HepG2 (cell line): ENCODE measurements at regions not wholly inside any gene's neighbourhood (a gene's known extent, or its start where the extent isn't known, plus 50 kb on each side); places are given as distances from the start of the nearest gene placed in this dataset.

Experiments used
- ATAC-seq: fragments of 200-7000 bp; cut with Tn5 transposase; 3 replicates; pipeline ENCODE4 v1.9.1; 2020; ENCODE audit warnings: mild to moderate bottlenecking, moderate library complexity
- BruUV-seq: library from RNA; stranded (reverse); fragments of 400-500 nt; replicated peaks from 2 replicates; lab custom pipeline; 2021; lab: Mats Ljungman, UMichigan
- CTCF ChIA-PET: fragments of 300-600 bp; formaldehyde crosslinking; extraction: SDS; loops from one replicate; lab custom pipeline; 2021; ENCODE audit warnings: low total read pairs, inconsistent platforms, low intra/inter-chr PET ratio; lab: Yijun Ruan, JAX
- POLR2A ChIA-PET: fragments of 350-600 bp; sonication (Branson Sonifier 250); formaldehyde crosslinking; loops from one replicate; lab custom pipeline; 2020; ENCODE audit warnings: antibody characterized with exemption, inconsistent platforms; lab: Yijun Ruan, JAX
- DNase-seq: peaks from one replicate; pipeline ENCODE4 v3.0.0-alpha.2; 2015; ENCODE audit warnings: low spot score
- FAIRE-seq: peaks from 3 replicates; lab custom pipeline; 2011; peaks lifted over from hg19 to GRCh38; lab: Jason Lieb, UNC
- H2AFZ ChIP-seq: one replicate; pipeline ENCODE4 v1.6.1; 2011; ENCODE audit warnings: low read length, inconsistent platforms
- H3K27ac ChIP-seq: fragments of 300-600 bp; 3 replicates; pipeline ENCODE4 v1.8.0; 2011; ENCODE audit warnings: mixed run types, mild to moderate bottlenecking, mixed read lengths, low read length, inconsistent platforms; ENCODE audit not compliant: insufficient read depth; ENCODE audit errors: extremely low read length
- H3K27me3 ChIP-seq, 2 experiments: fragments of 200-600 bp in 1 of 2; 2 replicates in 1 of 2; 3 replicates in 1 of 2; pipeline versions ENCODE4 v1.6.0 to v1.8.0; 2011; ENCODE audit warnings: low read length in 2 of 2, mild to moderate bottlenecking in 2 of 2, moderate library complexity in 2 of 2, inconsistent platforms in 1 of 2; ENCODE audit not compliant: insufficient read depth in 2 of 2, control insufficient read depth in 1 of 2
- H3K36me3 ChIP-seq, 2 experiments: fragments of 200-600 bp in 1 of 2; replicated peaks in 1 of 2; 2 replicates in 1 of 2; 3 replicates in 1 of 2; pipeline versions ENCODE4 v1.5.1 to v1.8.0; 2011; ENCODE audit warnings: low read length in 2 of 2, inconsistent platforms in 1 of 2; ENCODE audit not compliant: insufficient read depth in 2 of 2, control insufficient read depth in 1 of 2
- H3K4me1 ChIP-seq: 2 replicates; pipeline ENCODE4 v1.5.1; 2012; ENCODE audit warnings: low read length, inconsistent platforms; ENCODE audit not compliant: insufficient read depth
- H3K4me2 ChIP-seq: 2 replicates; pipeline ENCODE4 v1.6.0; 2011; ENCODE audit warnings: low read depth, low read length, inconsistent platforms
- H3K4me3 ChIP-seq, 3 experiments: fragments of 200-600 bp in 1 of 3; sonication (generic), shearing (Covaris generic) in 1 of 3; replicated peaks in 1 of 3; 2 replicates each; pipeline ENCODE4 v1.5.1; 2011 to 2016; ENCODE audit warnings: low read length in 3 of 3, inconsistent platforms in 2 of 3, low read depth in 2 of 3, mild to moderate bottlenecking in 2 of 3, control low read depth in 1 of 3, mixed read lengths in 1 of 3; ENCODE audit not compliant: insufficient read depth in 1 of 3
- H3K79me2 ChIP-seq: one replicate; pipeline ENCODE4 v1.6.1; 2011; ENCODE audit warnings: low read length, inconsistent platforms; ENCODE audit not compliant: insufficient read depth
- H3K9ac ChIP-seq: 2 replicates; pipeline ENCODE4 v1.6.0; 2011; ENCODE audit warnings: mild to moderate bottlenecking, low read depth, low read length, inconsistent platforms; ENCODE audit not compliant: insufficient read depth
- H3K9me3 ChIP-seq: 2 replicates; pipeline ENCODE4 v1.5.1; 2012; ENCODE audit warnings: mild to moderate bottlenecking, low read length
- H4K20me1 ChIP-seq: 2 replicates; pipeline ENCODE4 v1.6.0; 2011; ENCODE audit warnings: inconsistent platforms, mild to moderate bottlenecking, low read length, moderate library complexity; ENCODE audit not compliant: insufficient read depth
- GFI1 ChIP-seq: sonication (generic); formaldehyde crosslinking; IDR thresholded peaks from 2 replicates; pipeline ENCODE4 v1.5.0; 2020; ENCODE audit warnings: missing genetic modification reagents, mild to moderate bottlenecking, borderline replicate concordance
- KDM5B ChIP-seq: sonication (generic); formaldehyde crosslinking; IDR thresholded peaks from 2 replicates; pipeline ENCODE4 v1.4.0; 2020; ENCODE audit warnings: missing genetic modification reagents, mild to moderate bottlenecking, borderline replicate concordance
- PAWR ChIP-seq: sonication (generic); formaldehyde crosslinking; IDR thresholded peaks from 2 replicates; pipeline ENCODE4 v1.4.0; 2020; ENCODE audit warnings: missing genetic modification reagents, mild to moderate bottlenecking, borderline replicate concordance
- RNF219 ChIP-seq: sonication (generic); formaldehyde crosslinking; IDR thresholded peaks from 2 replicates; pipeline ENCODE4 v1.5.0; 2020; ENCODE audit warnings: mild to moderate bottlenecking, missing genetic modification reagents
- TBX3 ChIP-seq: fragments of 450-650 bp; IDR thresholded peaks from 2 replicates; pipeline ENCODE4 v1.6.1; 2017; ENCODE audit warnings: antibody characterized with exemption, mild to moderate bottlenecking, inconsistent platforms, borderline replicate concordance
- ZBED4 ChIP-seq: sonication (generic); formaldehyde crosslinking; IDR thresholded peaks from 2 replicates; pipeline ENCODE4 v1.4.0; 2020; ENCODE audit warnings: missing genetic modification reagents, borderline replicate concordance
- ZNF576 ChIP-seq: sonication (generic); formaldehyde crosslinking; IDR thresholded peaks from 2 replicates; pipeline ENCODE4 v1.4.0; 2020; ENCODE audit warnings: mild to moderate bottlenecking, missing genetic modification reagents
- ZNF777 ChIP-seq: sonication (generic); formaldehyde crosslinking; IDR thresholded peaks from 2 replicates; pipeline ENCODE4 v1.4.0; 2020; ENCODE audit warnings: missing genetic modification reagents
- WGBS: methylation state at CpG from one replicate; pipeline ENCODE4 v1.1.6; 2017; ENCODE audit warnings: low lambda C conversion rate; 5-methylcytosine and 5-hydroxymethylcytosine counted together
- in situ Hi-C: cut with HindIII; loops from 2 replicates; pipeline ENCODE4 v1.10.0; 2017; ENCODE audit warnings: low pct_unique_long_range_greater_than_20kb; ENCODE audit not compliant: extremely low pct_ligation_motif_present
- intact Hi-C: fragments of 100-400 bp; cut with micrococcal nuclease; formaldehyde crosslinking; loops from one replicate; pipeline ENCODE4 v1.10.0; 2022; ENCODE audit not compliant: unreplicated experiment

GRCh38 chr5:74556006-74556405, 84.5 kb downstream of the ENC1 start:
- H2AFZ ChIP-seq, result no peak overlapping the region
- FAIRE-seq (no peak), ATAC-seq (no peak), DNase-seq (no peak)
- H3K36me3 ChIP-seq, result no peaks in the 10 kb centered on the region
- no peaks in the 10 kb centered on the region; a peak in 1 of 5 replicates for H3K27me3 ChIP-seq
- POLR2A ChIA-PET, result no interaction called here
- no peaks in the 10 kb centered on the region for H3K79me2 ChIP-seq
- WGBS, result 56% methylated on average over 3 of the region's 3 CpGs
- no peak overlapping the region for H3K27ac ChIP-seq
- in situ Hi-C loops (no loop called here), intact Hi-C loops (no loop called here)
- no peaks in the 10 kb centered on the region for H4K20me1 ChIP-seq
- BruUV-seq, result no TSS peak
- no peak overlapping the region for H3K4me3 ChIP-seq
- no peak overlapping the region for H3K9ac ChIP-seq
- no peaks in the 10 kb centered on the region for H3K9me3 ChIP-seq
- H3K4me1 ChIP-seq, result peaks cover 7% of the 10 kb centered on the region; the same call in 1 of the 2 replicates
- CTCF ChIA-PET, result no interaction called here
- H3K4me2 ChIP-seq, result no peak overlapping the region
- TF ChIP-seq ZNF777 (CRISPR knock-in tag) (no peak), PAWR (CRISPR knock-in tag) (no peak), ZBED4 (CRISPR knock-in tag) (no peak), TBX3 (no peak)

GRCh38 chr5:74552101-74552500, 88.4 kb downstream of the ENC1 start:
- no peak for ATAC-seq
- Histone ChIP-seq H3K4me3 (no peak overlapping the region), H2AFZ (no peak overlapping the region), H3K9ac (no peak overlapping the region), H3K79me2 (no peaks in the 10 kb centered on the region), H4K20me1 (no peaks in the 10 kb centered on the region), H3K4me2 (no peak overlapping the region), H3K4me1 (peaks cover 30% of the 10 kb centered on the region), H3K27ac (no peak overlapping the region), H3K27me3 (no peaks in the 10 kb centered on the region; a peak in 1 of 5 replicates), H3K9me3 (no peaks in the 10 kb centered on the region), H3K36me3 (no peaks in the 10 kb centered on the region)
- no peak for FAIRE-seq
- intact Hi-C loops (no loop called here), in situ Hi-C loops (no loop called here)
- no peak for DNase-seq
- BruUV-seq, result no TSS peak
- WGBS, result 59% methylated on average over 4 of the region's 4 CpGs
- ChIA-PET POLR2A (no interaction called here), CTCF (no interaction called here)
- TF ChIP-seq GFI1 (CRISPR knock-in tag), result no peak
- no peak for TF ChIP-seq RNF219 (CRISPR knock-in tag)
- no peak for TF ChIP-seq KDM5B (CRISPR knock-in tag)
- no peak for TF ChIP-seq ZNF576 (CRISPR knock-in tag)
